Superior temporal gyrus (tissue), 1 donor: ENCODE measurements at regions not wholly inside any gene's neighbourhood (a gene's known extent, or its start where the extent isn't known, plus 50 kb on each side); places are given as distances from the start of the nearest gene placed in this dataset.

Source experiments
- DNase-seq: peaks from one replicate; pipeline ENCODE4 v3.0.0-alpha.2; 2016; ENCODE audit errors: extremely low spot score

DNA sequence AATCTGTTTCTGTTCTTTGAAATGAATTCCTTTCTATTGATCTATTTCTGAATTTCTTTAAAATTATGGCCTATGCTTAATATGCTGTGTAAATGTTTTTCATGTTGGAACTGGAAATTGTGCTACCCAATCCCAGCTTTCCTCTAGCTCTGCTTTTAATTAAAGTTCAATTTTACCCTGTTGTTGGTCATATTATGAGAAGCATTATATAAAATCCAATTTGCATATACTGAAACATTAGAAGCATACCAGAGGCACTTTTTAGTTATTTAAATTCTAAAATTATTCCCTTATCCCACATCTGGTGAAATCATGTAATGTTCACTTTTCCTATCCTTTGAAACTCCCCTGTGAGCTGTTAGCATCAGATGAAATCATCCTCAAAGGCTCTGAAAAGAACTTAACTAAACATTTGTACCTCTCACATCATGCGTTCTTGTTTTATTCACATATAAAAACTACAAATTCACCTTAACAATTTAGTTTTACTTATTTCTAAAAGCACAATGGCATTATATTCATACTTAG is 160.6 kb upstream of the COL21A1 start:
- DNase-seq: no peak

DNA sequence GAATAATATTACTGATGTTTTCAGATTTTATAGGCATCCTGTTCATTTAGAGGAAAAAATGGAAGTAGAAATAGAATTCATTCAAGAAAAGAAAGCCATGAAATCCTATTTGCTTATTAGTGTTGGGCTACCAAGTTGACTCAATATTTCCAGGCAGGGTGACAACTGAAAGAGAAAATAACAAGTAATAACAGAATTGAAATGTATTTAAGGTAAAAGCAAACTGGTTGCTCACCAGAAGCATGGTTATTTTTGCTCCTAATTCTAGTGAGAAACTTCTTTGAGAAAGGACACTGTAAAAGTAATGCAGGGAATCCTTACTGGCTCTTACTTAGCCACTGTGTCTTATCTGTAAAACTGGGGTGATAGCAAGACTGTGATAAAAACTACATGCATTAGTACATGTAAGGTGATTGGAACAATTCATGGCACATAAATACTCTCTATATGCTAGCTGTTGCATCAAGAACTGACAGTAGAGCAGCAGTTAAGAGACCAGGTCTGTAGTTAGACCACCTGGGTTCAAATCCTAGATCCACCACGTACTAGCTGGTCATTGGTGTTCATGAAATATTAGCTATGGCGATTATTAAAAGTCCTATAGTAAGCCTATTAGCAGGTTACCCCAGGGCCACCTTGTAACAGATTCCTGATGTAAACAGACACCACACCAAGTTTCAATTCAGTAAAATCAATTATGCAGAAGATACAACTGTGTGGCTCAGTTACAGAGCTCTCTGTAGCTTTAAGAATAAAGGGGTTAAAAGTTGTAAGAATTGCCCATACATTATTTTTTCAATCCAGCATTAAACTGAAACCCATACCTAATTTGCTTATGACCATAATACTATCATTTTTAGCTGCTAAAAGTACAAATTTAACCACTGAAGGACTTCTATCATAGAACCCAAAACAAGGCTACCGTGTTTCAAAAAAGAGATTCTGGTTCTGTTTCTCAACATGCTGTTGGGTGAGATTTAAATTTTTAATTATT is 159.2 kb upstream of the COL21A1 start:
- no peak for DNase-seq

DNA sequence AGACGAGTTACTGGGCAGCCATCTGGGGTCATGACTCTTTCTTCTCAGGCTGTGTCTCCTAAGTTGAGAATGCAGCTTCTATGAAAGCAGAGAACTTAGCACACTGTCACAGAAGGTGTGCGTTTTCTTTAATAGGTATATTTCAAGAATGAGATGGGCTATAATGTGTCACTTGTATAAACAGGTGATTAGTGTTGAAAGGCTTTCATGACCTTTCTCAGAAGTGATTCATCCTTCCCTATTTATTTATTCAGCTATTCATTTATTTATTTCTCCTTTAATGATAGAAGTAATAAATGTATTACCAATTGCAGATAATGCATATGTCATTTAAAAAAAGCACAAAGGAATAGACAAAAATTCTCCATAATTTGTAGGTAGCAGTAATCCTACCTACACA is 157.2 kb upstream of the COL21A1 start:
- no peak for DNase-seq

DNA sequence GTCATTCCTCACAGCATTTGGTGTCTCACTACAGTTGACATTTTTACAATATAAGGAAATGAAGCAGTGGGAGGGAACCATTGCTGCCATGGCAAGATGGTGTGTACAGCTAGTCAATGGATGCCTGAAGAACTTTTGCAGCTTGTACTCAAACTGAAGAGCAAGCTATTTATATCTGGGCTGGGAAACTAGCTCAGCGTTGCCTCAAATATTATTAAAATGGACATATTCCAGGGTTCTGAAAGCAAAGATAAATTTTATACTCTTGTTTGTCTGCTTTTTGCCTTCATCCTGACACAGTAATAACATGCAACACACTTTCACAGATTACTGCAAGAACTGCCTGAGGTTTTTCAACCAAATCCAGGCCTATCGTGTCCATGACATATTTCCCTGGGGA is 156.4 kb upstream of the COL21A1 start:
- no peak for DNase-seq

DNA sequence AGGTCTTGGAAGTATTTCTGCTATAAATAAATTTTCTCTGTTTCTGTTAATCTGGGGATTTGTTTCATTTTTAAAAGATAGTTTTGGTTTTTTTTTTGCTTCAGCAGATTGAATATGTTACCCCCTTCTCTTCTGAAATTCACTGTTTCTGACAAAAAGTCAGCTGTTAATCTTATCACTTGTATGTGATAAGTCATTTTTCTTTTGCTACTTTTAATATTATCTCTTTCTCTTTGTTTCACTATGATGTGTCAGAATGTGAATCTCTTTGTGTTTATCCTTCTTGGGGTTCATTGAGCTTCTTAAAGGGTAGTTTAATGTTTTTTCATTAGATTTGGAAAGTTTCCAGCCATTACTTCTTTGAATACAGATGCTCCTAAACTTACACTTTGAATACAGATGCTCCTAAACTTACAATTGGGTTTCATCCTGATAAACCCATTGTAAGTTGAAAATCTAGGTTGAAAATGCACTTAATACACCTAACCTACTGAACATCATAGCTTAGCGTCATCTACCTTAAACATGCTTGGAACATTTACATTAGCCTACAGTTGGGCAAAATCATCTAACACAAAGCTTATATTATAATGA is 154.2 kb upstream of the COL21A1 start:
- no peak for DNase-seq

DNA sequence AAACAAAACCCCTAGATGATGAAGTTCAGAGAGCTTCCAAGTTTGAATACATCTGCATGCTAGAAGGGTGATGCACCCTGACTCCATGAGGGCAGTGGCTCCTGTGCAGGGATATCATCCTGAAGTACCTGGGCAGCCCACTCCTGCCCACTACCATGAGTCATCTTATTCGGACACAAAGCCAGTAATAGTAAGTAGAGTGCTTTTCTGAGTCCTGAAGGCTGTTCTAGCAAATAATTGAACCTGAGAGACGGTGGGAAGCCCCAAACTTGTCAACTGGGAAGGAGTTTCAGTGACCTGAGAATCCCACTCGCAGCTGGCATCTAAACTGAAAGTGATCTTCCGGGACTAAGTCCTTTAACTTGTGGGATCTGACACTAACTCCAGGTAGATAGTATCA is 152.9 kb upstream of the COL21A1 start:
- DNase-seq: no peak

DNA sequence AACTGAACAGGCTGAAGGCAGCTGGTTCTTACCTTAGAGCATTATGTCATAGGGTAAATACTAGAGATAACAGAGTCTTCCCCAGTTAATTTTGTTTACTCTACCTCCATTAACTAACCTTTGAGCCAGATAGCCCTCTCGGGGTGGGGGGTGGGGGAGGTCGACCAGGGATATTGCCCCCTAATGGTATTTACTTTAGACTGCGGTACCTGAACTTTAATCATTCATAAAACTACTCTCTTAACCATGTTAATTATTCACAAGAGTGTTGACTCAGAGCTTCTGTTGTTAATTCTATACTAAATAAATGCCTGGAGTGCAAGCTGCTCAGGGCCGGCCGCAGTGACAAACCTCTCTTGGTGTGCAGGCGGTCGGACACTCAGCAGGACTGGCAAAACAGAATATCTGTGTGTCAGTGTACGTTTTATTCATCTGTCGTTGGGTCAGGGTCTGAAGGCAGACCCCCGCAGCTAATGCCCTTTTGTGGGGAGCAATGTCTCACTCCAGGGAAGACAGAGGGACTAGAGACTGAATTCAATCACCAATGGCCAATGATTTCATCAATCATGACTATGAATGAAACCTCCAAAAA is 152.4 kb upstream of the COL21A1 start:
- DNase-seq: no peak

DNA sequence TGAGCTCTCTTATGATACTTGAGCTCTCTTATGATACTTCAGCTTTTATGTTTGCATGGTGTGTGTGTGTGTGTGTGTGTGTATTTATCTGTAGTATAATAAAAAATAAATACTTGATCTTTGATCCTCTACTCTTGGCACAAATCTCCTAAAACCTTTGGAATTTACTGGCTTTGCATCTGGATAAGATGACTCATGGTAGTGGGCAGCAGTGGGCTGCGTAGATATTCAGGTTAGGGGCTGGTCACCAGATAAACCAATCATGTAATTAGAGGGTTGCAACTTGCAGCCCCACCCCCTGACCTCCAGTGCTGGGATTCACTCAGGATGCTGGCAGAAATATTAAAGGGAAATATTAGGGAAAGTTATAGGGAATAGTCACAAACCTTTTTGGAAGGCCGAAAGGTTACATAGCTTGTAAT is 151.9 kb upstream of the COL21A1 start:
- no peak for DNase-seq

DNA sequence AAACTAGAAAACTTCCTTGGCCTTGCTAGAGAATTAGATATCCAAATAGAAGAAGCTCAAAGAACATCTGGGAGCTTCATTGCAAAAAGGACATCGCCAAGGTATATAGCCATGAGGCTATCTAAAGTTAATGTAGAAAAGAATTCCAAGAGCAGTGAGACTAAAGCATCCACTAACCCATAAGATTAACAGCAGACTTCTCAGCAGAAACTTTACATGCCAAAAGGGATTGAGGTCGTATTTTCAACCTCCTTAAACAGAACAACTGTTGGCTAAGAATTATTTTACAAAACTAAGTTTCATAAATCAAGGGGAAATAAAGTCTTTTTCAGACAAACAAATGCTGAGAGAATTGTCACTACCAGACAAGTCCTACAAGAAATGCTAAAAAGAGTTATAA is 149.1 kb upstream of the COL21A1 start:
- no peak for DNase-seq

DNA sequence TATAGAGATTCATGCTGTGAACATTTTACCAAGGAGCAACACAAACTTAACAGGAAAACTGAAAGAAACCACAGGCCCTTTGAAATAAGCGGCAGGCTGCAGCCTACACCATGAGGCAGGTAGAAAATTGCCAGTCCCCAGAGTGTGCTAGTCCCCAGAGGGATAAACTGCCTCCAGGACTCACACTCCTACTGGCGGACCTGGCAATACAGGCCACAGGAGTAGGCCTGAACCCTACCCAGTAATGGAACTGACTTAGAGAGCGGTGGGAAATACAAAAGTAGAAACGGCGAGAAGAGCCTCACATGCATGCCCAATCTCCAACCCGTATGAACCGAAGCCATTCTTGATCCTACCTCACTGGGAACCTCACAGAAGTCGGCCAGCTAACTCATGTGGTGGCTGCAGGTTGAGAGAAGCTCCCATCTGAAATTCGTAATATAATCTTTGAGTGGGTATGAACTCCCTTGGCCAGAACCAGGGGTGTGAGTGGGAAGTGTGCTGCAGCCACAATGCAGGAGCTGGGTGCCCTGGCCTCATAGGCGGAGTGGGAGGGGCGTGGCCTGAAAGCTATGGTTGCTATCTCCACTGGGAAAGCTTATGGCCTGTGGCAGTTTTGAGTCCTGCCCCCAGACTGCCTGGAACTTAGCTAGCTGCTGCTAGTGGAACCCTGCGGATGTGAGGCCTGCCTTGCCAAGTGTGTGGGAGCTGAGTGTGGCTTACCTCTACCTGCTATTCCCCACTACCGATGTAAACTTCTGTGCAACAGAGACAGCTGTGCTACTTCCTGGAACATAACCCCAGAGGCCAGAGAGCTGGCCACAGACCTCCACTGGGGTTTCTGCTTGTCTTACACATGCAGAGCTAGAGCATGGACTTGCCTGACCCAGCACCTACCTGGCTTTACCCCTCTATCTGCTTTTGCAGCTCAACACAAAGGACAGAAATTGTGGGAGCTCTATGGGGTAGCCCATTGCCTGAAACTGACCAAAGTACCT is 146.5 kb upstream of the COL21A1 start:
- DNase-seq: no peak

DNA sequence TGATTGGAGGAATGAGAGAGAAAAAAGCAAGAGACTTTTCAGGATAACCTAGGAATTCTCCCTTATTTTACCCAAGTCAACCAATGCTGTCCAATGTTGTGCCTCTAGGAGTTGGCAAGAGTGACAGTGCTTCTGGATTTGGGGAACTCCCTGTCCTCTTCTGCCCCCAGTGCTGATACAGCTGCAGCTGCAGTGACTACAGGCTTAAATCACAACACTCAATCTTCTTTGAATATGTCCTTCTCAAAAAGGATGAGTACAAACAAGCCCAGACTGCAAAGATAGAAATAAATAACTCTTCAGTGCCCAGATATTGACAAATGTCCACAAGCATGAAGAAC is 141.0 kb upstream of the COL21A1 start:
- no peak for DNase-seq

DNA sequence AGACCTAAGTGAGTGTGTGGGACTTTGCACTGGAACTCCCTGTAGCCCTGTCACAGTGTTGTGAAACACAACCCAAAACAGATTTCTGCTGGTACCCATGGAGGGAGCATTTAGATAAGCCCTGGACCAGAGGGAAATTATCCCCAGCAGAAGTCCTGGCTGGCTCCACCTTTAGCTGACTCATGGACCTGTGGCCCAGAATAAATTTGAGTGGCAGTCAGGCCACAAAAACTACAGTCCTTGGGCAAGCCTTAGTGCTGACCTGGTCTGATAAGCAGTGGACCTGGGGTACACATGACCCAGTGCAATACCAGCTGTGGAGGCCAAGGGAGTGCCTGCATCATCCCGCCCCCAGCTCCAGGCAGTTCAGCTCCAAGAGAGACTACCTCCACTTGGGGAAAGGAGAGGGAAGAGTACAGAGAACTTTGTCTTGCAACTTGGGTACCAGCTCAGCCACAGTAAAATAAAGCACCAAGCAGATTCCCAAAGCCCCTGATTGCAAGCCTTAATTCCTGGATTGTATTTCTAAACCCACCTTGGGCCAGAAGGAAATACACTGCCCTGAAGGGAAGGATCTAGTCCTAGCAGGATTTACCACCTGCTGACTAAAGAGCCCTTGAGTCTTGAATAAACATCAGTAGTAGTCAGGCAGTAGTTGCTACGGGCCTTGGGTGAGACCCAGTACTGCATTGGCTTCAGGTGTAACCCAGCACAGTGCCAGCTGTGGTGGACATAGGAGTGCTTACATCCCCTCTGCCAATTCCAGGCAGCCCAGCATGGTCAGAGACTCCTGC is 140.4 kb upstream of the COL21A1 start:
- no peak for DNase-seq

DNA sequence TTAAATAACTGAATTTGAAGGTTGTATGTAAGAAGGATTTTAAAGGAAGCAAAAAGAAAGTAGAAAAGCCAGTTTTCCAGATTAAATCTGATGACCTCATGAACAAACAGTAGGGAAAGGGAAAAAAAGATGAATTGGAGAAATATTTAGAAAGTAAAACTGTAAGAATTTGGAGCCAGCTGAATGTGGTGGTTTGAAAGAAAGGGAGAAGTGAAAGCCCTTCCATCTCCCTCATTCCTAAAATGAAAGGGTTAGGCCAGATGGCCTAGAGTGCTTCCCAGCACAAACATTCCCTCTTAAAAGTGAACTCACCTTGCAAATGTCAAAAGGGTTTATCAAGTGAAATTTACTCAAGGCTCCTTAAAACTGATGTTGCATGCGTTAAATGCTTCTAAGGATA is 139.3 kb upstream of the COL21A1 start:
- no peak for DNase-seq

DNA sequence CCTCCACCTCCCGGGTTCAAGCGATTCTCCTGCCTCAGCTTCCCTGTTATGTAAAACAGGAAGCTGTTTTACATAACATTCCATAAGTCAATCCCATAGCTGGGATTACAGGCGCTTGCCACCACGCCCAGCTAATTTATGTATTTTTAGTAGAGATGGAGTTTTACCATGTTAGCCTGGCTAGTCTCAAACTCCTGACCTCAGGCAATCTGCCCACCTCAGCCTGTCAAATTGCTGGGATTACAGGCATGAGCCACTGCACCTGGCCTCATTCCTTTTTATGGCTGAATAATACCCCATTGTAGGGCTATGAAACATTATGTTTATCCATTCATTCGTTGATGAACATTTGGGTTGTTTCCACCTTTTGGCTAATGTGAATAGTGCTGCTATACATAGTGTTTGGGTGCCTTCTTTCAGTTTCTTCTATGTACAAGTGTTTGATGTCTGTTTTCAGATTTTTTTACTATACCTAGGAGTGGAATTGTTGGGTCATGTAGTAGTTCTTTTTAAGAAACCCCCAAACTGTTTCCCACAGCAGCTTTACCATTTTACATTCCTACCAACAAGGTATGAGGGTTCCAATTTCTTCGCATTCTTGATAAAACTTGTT is 138.7 kb upstream of the COL21A1 start:
- no peak for DNase-seq

DNA sequence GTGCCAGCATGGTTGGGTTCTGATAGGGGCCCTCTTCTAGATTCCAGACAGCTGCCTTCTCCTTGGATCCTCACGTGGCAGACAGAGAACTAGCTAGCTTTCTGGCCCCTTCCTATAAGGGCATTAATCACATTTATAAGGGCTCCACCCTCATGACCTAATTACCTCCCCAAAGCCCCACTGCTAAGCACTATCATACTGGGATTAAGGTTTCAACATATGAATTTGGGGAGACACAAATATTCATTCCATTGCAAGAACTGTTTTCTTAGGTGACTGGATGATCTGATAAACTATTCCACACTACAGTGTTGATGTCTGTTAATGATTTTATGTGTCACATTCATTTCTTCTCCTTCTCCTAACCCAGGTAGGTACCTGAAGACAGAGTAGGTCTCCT is 135.8 kb upstream of the COL21A1 start:
- DNase-seq: no peak

DNA sequence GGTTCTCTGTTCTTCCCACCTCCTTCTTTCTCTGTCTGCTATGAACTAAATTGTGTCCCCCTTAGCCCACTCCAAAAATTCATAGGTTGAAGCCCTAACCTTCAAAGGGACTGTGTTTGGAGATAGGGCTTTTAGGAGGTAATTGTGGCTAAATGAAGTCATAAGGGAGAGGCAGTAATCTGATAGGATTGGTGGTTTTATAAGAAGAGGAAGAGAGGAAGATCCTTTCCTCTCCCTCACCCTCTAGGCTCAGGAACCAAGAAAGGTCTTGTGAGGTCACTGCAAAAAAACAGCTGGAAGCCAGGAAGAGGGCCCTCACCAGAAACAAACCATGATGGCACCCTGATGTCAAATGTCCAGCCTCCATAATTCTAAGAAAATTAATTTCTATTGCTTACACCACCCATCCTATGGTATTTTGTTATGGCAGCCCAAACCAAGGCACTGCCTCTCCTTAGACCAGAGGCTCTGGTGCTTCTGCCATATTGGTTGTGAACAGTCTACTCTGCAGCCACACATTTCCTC is 135.1 kb upstream of the COL21A1 start:
- no peak for DNase-seq

DNA sequence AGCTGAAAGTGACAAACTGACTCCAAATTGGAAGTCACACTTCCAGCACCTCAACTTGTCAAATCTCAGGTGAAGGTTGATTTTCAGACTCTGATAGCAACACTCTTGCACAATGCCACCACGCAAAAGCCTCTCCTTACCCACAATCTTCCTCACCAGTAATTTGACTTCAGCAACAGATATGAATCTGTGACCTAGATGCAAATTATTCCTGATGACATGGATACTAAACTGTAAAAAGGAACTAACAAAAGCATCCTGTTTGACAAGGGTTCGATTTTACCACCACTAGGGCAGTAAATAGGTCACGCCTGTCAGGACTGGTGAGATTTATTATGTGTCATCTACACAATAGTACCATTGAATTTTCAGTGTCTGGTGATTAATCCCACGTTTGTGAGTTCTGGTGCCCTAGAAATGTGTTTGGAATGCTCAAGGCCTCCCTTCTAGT is 134.4 kb upstream of the COL21A1 start:
- DNase-seq: no peak

DNA sequence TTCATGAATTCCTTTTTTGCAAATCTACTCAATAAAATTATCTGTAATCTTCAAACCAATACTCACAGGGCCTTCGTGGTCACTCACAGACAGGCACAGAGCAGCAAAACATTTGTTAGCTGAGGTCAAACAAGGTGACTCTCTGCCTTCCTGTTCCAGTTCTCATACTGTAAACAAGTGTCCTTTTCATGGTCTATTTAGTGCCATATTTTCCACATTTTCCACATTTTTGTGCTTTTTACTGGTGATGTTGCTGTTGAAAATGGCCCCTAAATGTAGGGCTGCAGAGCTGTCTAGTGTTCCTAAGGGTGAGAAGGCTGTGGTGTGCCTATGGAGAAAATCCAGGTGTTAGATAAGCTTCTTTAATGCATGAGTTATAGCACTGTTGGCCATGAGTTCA is 133.1 kb upstream of the COL21A1 start:
- no peak for DNase-seq

DNA sequence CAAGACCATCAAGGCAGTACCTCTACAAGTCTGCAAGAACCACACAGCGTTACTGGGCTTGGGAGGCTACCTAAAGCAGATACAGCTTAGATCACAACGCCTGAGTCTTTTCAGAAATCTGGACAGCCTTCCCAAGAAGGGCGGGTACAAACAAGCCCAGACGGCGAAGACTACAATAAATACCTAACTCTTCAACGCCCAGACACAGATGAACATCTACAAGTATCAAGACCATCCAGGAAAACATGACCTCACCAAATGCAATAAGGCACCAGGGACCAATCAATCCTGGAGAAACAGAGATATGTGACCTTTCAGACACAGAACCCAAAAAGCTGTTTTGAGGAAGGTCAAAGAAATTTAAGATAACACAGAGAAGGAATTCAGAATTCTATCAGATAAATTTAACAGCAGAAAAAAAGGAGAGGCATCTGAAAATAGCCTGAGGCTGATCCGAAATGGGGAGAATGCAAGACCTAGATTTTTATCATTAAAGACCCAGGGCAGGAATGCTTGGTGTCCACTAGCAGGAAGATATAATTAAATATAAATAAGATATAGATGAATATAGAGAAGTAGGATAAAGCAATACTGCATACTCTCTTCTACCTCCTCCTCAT is 131.7 kb upstream of the COL21A1 start:
- no peak for DNase-seq
